HCT116 (cell line): ENCODE measurements at regions not wholly inside any gene's neighbourhood (a gene's known extent, or its start where the extent isn't known, plus 50 kb on each side); places are given as distances from the start of the nearest gene placed in this dataset.

ENCODE experiments used
- ATAC-seq: fragments of 200-7000 bp; cut with Tn5 transposase; 2 replicates; pipeline ENCODE4 v1.9.1; 2020; ENCODE audit warnings: mild to moderate bottlenecking, moderate library complexity
- BruUV-seq: library from RNA; stranded (reverse); fragments of 400-500 nt; replicated peaks from 2 replicates; lab custom pipeline; 2021; lab: Mats Ljungman, UMichigan
- CTCF ChIA-PET: fragments of 300-600 bp; sonication (Branson Sonifier 250); formaldehyde crosslinking; loops from one replicate; lab custom pipeline; 2021; ENCODE audit warnings: antibody characterized with exemption; lab: Charles Lee
- POLR2A ChIA-PET: fragments of 300-600, 350-600 bp; sonication (Branson Sonifier 250); formaldehyde crosslinking; loops from one replicate; lab custom pipeline; 2021; ENCODE audit warnings: antibody characterized with exemption; lab: Charles Lee
- RAD21 ChIA-PET, 2 experiments: fragments of 300-600 bp; sonication (Branson Sonifier 250); formaldehyde crosslinking; loops; one replicate each; lab custom pipeline; 2023; ENCODE audit warnings: low total read pairs in 2 of 2; ENCODE audit not compliant: uncharacterized antibody in 2 of 2, unreplicated experiment in 2 of 2, low non-redundant PET in 1 of 2; lab: Charles Lee
- DNase-seq: peaks from one replicate; pipeline ENCODE4 v3.0.0-alpha.2; 2010; ENCODE audit warnings: low read depth, low spot score
- H2AFZ ChIP-seq: fragments of 200-600 bp; shearing (Covaris generic), sonication (generic); 2 replicates; pipeline ENCODE4 v1.6.1; 2017; ENCODE audit warnings: low read depth, mixed run types, mixed read lengths, antibody characterized with exemption, low read length; ENCODE audit not compliant: poor library complexity, severe bottlenecking
- H3K27ac ChIP-seq: 2 replicates; pipeline ENCODE4 v1.5.1; 2012; ENCODE audit warnings: low read depth, low read length
- H3K27me3 ChIP-seq: fragments of 200-600 bp; sonication (generic); 2 replicates; pipeline ENCODE4 v1.6.1; 2016; ENCODE audit warnings: mixed run types, low read length, mixed read lengths; ENCODE audit not compliant: insufficient read depth
- H3K36me3 ChIP-seq, 2 experiments: fragments of 200-500 bp in 1 of 2; fragments of 200-600 bp in 1 of 2; sonication (Bioruptor generic) in 1 of 2; sonication (generic) in 1 of 2; 2 replicates each; pipeline versions ENCODE4 v1.5.1 to v1.6.1; 2014 to 2016; ENCODE audit warnings: low read length in 2 of 2, inconsistent platforms in 1 of 2, mixed read lengths in 1 of 2, mixed run types in 1 of 2; ENCODE audit not compliant: insufficient read depth in 2 of 2, control insufficient read depth in 1 of 2
- H3K4me1 ChIP-seq, 2 experiments: fragments of 200-600 bp in 1 of 2; sonication (generic) in 1 of 2; 2 replicates each; pipeline versions ENCODE4 v1.5.1 to v1.6.1; 2012 to 2017; ENCODE audit warnings: low read length in 2 of 2, inconsistent platforms in 1 of 2, mild to moderate bottlenecking in 1 of 2, mixed read lengths in 1 of 2, mixed run types in 1 of 2, moderate library complexity in 1 of 2; ENCODE audit not compliant: insufficient read depth in 2 of 2, control insufficient read depth in 1 of 2
- H3K4me2 ChIP-seq: fragments of 200-600 bp; sonication (generic); 2 replicates; pipeline ENCODE4 v1.6.1; 2017; ENCODE audit warnings: mixed run types, low read length, mixed read lengths
- H3K4me3 ChIP-seq, 2 experiments: fragments of 200-600 bp in 1 of 2; sonication (generic) in 1 of 2; replicated peaks in 1 of 2; 2 replicates each; pipeline ENCODE4 v1.5.1; 2011 to 2016; ENCODE audit warnings: low read length in 2 of 2, control low read depth in 1 of 2, low read depth in 1 of 2, mild to moderate bottlenecking in 1 of 2, mixed read lengths in 1 of 2, mixed run types in 1 of 2
- H3K79me2 ChIP-seq: fragments of 200-600 bp; sonication (generic); 2 replicates; pipeline ENCODE4 v1.6.1; 2017; ENCODE audit warnings: mild to moderate bottlenecking, mixed run types, low read length, moderate library complexity, mixed read lengths; ENCODE audit not compliant: insufficient read depth
- H3K9ac ChIP-seq: fragments of 200-600 bp; sonication (generic); 2 replicates; pipeline ENCODE4 v1.6.1; 2016; ENCODE audit warnings: low read length, mixed read lengths
- H3K9me2 ChIP-seq: fragments of 200-600 bp; sonication (generic), shearing (Covaris generic); 2 replicates; pipeline ENCODE4 v1.6.1; 2017; ENCODE audit warnings: mixed run types, mild to moderate bottlenecking, moderate library complexity; ENCODE audit not compliant: insufficient read depth
- H3K9me3 ChIP-seq, 2 experiments: fragments of 200-500 bp in 1 of 2; fragments of 200-600 bp in 1 of 2; sonication (Bioruptor generic) in 1 of 2; sonication (generic) in 1 of 2; 2 replicates each; pipeline ENCODE4 v1.6.1; 2014 to 2017; ENCODE audit warnings: low read length in 2 of 2, mixed read lengths in 2 of 2, inconsistent platforms in 1 of 2, low read depth in 1 of 2, mild to moderate bottlenecking in 1 of 2, mixed run types in 1 of 2, moderate library complexity in 1 of 2; ENCODE audit not compliant: control insufficient read depth in 1 of 2, insufficient read depth in 1 of 2
- H4K20me1 ChIP-seq: fragments of 200-600 bp; sonication (generic), shearing (Covaris generic); 2 replicates; pipeline ENCODE4 v1.6.1; 2017; ENCODE audit warnings: mixed run types, mild to moderate bottlenecking, moderate library complexity; ENCODE audit not compliant: insufficient read depth
- CBX3 ChIP-seq: IDR thresholded peaks from 2 replicates; pipeline ENCODE4 v1.6.1; 2012; ENCODE audit warnings: low read depth
- CEBPB ChIP-seq: IDR thresholded peaks from 2 replicates; pipeline ENCODE4 v1.6.1; 2012; ENCODE audit warnings: low read depth
- CTCF ChIP-seq, 3 experiments: fragments of 200-600 bp in 1 of 3; sonication (generic) in 1 of 3; IDR thresholded peaks in 2 of 3; conservative IDR thresholded peaks in 1 of 3; 2 replicates each; pipeline ENCODE4 v1.5.1; 2012 to 2017; ENCODE audit warnings: low read depth in 2 of 3, low read length in 2 of 3, antibody characterized with exemption in 1 of 3, borderline replicate concordance in 1 of 3, control low read depth in 1 of 3, mild to moderate bottlenecking in 1 of 3, mixed read lengths in 1 of 3, mixed run types in 1 of 3, moderate library complexity in 1 of 3; ENCODE audit not compliant: insufficient read depth in 1 of 3
- EZH2 ChIP-seq: fragments of 200-600 bp; sonication (generic); IDR thresholded peaks from 2 replicates; pipeline ENCODE4 v1.6.1; 2017; ENCODE audit warnings: antibody characterized with exemption, mixed run types
- FOSL1 ChIP-seq: IDR thresholded peaks from 2 replicates; pipeline ENCODE4 v1.6.1; 2012; ENCODE audit warnings: low read depth
- JUND ChIP-seq: IDR thresholded peaks from 2 replicates; pipeline ENCODE4 v1.6.1; 2012
- POLR2AphosphoS5 ChIP-seq: IDR thresholded peaks from 2 replicates; pipeline ENCODE4 v1.6.1; 2011; ENCODE audit warnings: mild to moderate bottlenecking, low read depth, low read length, moderate library complexity
- RAD21 ChIP-seq: IDR thresholded peaks from 2 replicates; pipeline ENCODE4 v1.6.1; 2012; ENCODE audit warnings: low read depth, mild to moderate bottlenecking
- SP1 ChIP-seq: IDR thresholded peaks from 2 replicates; pipeline ENCODE4 v1.6.1; 2012; ENCODE audit warnings: low read depth
- SRF ChIP-seq: IDR thresholded peaks from 2 replicates; pipeline ENCODE4 v1.6.1; 2012; ENCODE audit warnings: low read depth
- YY1 ChIP-seq: IDR thresholded peaks from 2 replicates; pipeline ENCODE4 v1.6.1; 2011; ENCODE audit warnings: low read length, low read depth, moderate library complexity, mild to moderate bottlenecking; ENCODE audit not compliant: insufficient replicate concordance; ENCODE audit errors: extremely low read depth
- ZFX ChIP-seq: fragments of 450-650 bp; IDR thresholded peaks from 2 replicates; pipeline ENCODE4 v1.6.1; 2017
- ZNF274 ChIP-seq: fragments of 200-500 bp; sonication (Bioruptor generic); IDR thresholded peaks from 2 replicates; pipeline ENCODE4 v1.6.1; 2014; ENCODE audit warnings: mild to moderate bottlenecking, low read depth, low read length, inconsistent platforms
- intact Hi-C: fragments of 100-400 bp; cut with micrococcal nuclease; formaldehyde crosslinking; loops from 2 replicates; pipeline ENCODE4 v1.10.0; 2022
- TF ChIP-seq, protein P1 (sequence below): IDR thresholded peaks from 2 replicates; pipeline ENCODE4 v1.6.1; 2011; ENCODE audit warnings: mild to moderate bottlenecking, low read length, moderate library complexity; ENCODE audit not compliant: insufficient replicate concordance; ENCODE audit errors: extremely low read depth
- TF ChIP-seq, protein P2 (sequence below): IDR thresholded peaks from 2 replicates; pipeline ENCODE4 v1.6.1; 2012
- TF ChIP-seq, protein P3 (sequence below): IDR thresholded peaks from 2 replicates; pipeline ENCODE4 v1.6.1; 2012; ENCODE audit warnings: low read depth

GRCh38 chr9:91001146-91001611 is 199.6 kb downstream of the SYK start (continued):
- TF ChIP-seq, protein P1, sequence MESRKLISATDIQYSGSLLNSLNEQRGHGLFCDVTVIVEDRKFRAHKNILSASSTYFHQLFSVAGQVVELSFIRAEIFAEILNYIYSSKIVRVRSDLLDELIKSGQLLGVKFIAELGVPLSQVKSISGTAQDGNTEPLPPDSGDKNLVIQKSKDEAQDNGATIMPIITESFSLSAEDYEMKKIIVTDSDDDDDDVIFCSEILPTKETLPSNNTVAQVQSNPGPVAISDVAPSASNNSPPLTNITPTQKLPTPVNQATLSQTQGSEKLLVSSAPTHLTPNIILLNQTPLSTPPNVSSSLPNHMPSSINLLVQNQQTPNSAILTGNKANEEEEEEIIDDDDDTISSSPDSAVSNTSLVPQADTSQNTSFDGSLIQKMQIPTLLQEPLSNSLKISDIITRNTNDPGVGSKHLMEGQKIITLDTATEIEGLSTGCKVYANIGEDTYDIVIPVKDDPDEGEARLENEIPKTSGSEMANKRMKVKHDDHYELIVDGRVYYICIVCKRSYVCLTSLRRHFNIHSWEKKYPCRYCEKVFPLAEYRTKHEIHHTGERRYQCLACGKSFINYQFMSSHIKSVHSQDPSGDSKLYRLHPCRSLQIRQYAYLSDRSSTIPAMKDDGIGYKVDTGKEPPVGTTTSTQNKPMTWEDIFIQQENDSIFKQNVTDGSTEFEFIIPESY, result no peak
- TF ChIP-seq CEBPB (peak; percentile 90), ZNF274 (no peak)
- TF ChIP-seq, protein P2, sequence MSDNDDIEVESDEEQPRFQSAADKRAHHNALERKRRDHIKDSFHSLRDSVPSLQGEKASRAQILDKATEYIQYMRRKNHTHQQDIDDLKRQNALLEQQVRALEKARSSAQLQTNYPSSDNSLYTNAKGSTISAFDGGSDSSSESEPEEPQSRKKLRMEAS, result peak; percentile 77

DNA sequence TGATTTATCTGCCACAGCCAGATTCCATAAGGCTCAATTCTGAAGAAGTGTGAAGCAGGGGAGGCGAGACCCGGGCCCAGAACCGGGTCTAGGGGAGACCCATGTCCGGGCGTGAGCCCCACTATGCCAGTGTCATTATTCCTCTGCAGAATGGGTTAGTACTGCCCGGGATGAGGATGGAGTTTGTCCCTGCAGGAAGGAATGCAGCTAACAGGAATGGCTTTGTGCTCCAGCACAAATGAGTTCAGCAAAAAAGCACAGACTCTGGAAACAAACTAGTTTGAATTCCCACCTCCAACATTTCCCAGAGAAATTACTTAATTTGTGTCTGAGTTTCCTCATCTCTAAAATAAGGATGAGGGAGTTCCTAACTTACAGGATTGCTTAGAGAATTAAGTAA is 202.9 kb downstream of the SYK start:
- H3K9ac ChIP-seq, result no peak overlapping the region
- no peaks in the 10 kb centered on the region for H3K27me3 ChIP-seq
- H3K9me3 ChIP-seq, result no peaks in the 10 kb centered on the region
- H3K9me2 ChIP-seq, result no peaks in the 10 kb centered on the region
- no peak overlapping the region for H2AFZ ChIP-seq
- DNase-seq (no peak), ATAC-seq (no peak)
- BruUV-seq, result no TSS peak
- H4K20me1 ChIP-seq, result no peaks in the 10 kb centered on the region
- no peaks in the 10 kb centered on the region for H3K79me2 ChIP-seq
- no peak overlapping the region for H3K4me3 ChIP-seq
- no peak overlapping the region for H3K4me2 ChIP-seq
- POLR2A ChIA-PET, result no interaction called here
- RAD21 ChIA-PET, result no interaction called here
- CTCF ChIA-PET, result interaction anchor here (0.6 to 1.7 kb wide), 3 partner anchors 89 to 429 kb away, joined by 3 to 6 read pairs (median 3); no protein-coding TSS in a partner anchor
- H3K4me1 ChIP-seq, result peaks cover 13 to 18% of the 10 kb centered on the region in 2 experiments
- intact Hi-C loops, result no loop called here
- no peak overlapping the region for H3K27ac ChIP-seq
- H3K36me3 ChIP-seq, result no peaks in the 10 kb centered on the region
- TF ChIP-seq, protein P1, result no peak
- TF ChIP-seq POLR2AphosphoS5 (no peak), CBX3 (no peak), ZFX (no peak), YY1 (no peak), RAD21 (no peak), SP1 (no peak), FOSL1 (no peak), CTCF (IDR thresholded peaks at IDR 0.05 in 2 of 3, conservative IDR thresholded peaks at IDR 0.05 in 1 of 3; ENCODE audit: borderline replicate concordance in 1 of 3, insufficient read depth in 1 of 3, low read depth in 2 of 3, low read length in 2 of 3) (no peak; a peak in 1 of 6 replicates), JUND (no peak), SRF (no peak), EZH2 (no peak)
- TF ChIP-seq, protein P3, sequence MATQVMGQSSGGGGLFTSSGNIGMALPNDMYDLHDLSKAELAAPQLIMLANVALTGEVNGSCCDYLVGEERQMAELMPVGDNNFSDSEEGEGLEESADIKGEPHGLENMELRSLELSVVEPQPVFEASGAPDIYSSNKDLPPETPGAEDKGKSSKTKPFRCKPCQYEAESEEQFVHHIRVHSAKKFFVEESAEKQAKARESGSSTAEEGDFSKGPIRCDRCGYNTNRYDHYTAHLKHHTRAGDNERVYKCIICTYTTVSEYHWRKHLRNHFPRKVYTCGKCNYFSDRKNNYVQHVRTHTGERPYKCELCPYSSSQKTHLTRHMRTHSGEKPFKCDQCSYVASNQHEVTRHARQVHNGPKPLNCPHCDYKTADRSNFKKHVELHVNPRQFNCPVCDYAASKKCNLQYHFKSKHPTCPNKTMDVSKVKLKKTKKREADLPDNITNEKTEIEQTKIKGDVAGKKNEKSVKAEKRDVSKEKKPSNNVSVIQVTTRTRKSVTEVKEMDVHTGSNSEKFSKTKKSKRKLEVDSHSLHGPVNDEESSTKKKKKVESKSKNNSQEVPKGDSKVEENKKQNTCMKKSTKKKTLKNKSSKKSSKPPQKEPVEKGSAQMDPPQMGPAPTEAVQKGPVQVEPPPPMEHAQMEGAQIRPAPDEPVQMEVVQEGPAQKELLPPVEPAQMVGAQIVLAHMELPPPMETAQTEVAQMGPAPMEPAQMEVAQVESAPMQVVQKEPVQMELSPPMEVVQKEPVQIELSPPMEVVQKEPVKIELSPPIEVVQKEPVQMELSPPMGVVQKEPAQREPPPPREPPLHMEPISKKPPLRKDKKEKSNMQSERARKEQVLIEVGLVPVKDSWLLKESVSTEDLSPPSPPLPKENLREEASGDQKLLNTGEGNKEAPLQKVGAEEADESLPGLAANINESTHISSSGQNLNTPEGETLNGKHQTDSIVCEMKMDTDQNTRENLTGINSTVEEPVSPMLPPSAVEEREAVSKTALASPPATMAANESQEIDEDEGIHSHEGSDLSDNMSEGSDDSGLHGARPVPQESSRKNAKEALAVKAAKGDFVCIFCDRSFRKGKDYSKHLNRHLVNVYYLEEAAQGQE, result no peak
